ENCODE measurements at regions not wholly inside any gene's neighbourhood (a gene's known extent, or its start where the extent isn't known, plus 50 kb on each side); places are given as distances from the start of the nearest gene placed in this dataset.
A peak's percentile ranks its signal among the peaks of the same experiment; 100 is the strongest.

DNA sequence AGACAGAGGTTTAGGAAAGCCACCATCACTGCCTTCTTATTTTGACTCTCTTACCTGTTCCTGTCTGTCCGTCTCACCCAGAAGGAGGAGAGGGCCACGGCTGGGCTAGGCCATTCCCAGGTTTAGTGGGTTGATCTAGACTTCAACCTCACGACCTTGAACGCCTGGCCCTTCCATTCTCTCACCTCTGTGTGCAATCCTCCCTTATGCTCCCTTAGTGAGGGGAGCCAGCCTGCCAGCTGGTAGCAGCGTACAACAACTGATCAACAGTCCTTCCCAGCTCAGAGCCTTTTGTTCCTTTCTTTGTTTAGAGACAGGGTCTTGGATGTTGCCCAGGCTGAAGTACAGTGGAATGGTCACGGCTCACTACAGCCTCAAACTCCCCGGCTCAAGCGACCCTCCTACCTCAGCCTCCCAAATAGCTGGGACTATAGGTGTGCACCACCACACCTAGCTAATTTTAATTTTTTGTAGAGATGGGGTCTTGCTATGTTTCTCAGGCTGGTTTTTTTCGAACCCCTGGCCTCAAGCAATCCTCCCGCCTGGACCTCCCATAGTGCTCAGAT, 123.9 kb downstream of the ZNF664 start:
- no peak for DNase-seq

DNA sequence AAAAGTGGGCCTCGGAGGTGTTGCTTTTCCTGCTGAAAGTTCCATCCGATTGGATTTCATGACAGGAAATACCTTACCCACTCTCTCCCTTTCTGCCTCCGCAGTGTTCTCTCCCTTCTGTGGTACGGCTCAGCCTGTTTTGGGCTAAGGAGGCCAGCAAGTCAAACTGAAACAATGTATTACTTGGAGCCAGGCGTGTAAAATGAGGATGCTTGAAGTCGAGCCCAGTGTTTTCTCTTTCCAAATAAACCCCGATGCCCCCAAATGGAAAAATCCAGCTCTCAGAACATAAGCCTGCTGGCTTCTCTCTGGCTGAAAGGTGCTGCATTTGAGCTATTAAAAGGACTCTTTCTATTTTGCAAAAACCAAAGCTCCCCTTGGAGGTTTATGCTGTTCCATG, 124.7 kb downstream of the ZNF664 start:
- DNase-seq: no peak

DNA sequence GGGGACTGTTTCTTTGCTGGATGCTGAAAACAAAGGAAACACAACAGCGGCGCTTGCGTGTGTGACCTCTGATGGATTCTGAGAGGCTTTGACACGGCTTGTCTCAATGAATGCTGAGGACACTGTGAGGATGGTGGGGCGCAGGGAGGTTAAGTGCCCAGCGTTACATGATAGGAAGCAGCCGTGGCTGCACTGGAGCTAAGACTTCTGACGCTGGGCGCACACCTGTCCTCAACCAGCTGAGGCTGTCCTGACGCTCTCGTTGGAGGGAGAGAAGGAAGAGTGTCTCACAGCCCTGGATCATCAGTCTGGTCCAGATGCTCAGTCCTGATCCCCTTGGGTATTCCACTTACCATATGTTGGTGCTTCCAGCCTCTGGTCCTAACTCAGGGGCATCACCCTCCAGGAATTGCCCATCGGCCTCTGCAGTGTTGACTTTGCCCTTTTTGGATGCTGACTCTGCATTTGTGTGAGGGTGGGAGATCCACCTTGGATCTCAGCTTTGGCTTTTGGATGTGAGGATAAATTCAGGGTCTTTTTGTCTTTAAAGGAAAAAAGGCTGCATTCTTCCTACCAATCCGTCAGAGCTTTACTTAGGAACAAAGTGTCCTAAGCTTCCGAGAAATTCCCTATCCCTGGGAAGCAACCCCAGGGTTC, 125.2 kb downstream of the ZNF664 start:
- no peak for DNase-seq

DNA sequence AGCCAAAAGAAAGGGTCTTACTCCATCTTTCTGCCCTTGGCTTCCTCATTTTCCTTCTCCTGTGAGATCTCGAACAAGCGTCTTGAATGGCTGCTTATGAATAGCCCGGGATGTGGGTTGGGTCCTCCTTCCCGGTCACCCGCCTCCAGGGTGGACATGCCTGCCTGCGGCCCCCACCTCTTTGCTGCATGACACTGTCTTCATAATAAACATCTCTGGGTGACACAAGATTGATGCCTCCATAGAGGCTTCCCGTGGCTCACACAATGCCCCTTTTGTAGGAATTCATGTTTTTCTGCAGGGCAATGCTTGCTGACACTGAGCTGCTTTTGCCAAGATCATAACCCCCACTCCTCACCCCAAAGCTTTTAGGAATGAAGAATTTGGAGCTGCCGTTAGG, 125.9 kb downstream of the ZNF664 start:
- DNase-seq: no peak

DNA sequence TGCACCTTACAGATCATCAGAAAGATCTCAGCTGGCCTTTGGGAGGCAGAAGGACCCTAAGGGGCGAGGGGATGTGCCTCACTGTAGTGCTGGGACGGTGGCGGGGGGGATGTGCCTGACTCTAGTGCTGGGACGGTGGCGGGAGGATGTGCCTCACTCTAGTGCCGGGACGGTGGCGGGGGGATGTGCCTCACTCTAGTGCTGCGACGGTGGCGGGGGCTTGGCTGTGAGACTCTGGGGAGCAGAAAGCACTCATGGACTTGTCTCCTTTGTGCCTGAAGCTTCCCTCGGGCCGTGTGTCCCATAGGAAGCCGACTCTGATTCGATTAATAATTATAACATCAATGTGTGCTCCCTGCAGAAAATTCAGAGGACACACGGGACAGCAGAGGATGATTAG, 126.6 kb downstream of the ZNF664 start:
- DNase-seq: no peak

DNA sequence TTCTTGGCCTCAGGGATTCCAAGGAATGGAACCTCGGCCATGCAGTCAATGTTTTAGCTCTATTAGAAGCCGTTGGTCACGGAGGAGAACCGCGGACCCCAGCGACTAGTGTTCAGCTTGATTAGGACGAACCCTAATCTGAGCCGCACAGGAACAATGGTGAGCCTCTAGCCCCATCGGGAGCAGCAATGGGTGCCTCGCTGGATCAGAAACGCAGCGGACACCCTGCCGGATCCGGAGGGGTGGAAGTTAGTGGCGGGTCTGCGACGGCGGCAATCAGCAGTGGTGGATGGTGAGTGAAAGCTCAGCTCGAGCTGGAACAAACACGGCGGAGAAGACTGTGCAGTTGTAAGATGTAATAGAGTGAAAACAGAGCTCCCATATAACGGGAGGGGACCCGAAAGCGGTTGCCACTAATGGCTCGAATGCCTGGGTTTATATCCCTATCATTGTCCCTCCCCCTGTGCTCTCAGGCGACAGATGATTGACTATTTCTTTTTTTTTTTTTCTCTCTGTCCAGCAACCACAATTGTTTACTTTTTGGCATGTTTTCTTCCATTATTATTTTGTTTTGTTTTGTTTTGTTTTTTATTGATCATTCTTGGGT, 127.7 kb downstream of the ZNF664 start:
- no peak for DNase-seq

DNA sequence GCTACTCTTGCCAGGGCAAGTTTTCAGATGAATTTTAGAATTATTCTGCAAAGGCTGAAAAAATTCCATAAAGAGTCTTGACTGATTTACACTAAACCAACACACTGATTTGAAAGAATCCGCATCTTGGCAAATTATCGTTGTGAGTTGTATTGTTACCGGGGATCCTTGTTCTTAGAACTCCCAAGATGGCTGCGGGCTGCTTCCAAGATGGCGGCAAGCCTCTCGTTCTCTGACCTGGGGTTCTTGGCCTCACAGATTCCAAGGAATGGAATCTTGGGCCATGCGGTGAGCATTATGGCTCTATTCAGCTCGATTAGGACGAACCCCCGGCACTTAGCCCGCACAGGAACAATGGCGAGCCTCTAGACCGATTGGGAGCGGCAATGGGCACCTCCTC, 132.5 kb downstream of the ZNF664 start:
- DNase-seq: no peak

DNA sequence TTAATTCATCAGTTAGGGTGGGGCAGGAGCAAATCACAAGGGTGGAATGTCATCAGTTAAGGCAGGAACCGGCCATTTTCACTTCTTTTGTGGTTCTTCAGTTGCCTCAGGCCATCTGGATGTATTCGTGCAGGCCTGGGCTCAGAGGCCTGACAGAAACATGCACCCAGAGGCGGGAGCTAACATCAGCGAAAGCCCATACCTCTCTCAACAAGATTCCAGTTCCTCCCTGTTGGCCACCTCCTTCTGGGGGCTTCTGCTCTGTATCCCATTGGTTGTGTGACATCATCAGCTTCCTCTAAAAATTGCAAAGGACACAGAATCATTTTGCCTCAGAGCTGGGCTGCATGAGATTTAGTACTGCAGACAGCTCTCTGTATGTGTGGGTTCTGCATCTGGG, 134.3 kb downstream of the ZNF664 start:
- no peak for DNase-seq

DNA sequence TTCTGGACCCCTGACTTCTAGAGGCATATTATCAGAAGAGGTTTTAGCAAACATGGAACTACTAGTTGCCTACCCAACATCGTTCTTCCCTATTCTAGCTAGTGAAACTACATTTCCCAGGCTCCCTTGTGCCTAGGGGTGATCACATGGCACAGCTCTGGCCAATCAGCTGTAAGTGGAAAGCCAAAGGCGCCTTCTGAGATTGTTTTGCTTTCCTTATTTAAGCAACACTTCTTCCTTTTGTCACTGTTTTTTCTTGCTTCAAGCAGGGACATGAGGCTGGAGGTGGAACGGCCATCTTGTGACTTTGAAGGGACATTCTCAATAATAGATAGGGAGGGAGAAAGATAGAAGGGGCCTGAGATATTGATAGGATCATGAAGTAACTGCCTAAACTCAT, 136.7 kb downstream of the ZNF664 start:
- DNase-seq: peak; percentile 47

DNA sequence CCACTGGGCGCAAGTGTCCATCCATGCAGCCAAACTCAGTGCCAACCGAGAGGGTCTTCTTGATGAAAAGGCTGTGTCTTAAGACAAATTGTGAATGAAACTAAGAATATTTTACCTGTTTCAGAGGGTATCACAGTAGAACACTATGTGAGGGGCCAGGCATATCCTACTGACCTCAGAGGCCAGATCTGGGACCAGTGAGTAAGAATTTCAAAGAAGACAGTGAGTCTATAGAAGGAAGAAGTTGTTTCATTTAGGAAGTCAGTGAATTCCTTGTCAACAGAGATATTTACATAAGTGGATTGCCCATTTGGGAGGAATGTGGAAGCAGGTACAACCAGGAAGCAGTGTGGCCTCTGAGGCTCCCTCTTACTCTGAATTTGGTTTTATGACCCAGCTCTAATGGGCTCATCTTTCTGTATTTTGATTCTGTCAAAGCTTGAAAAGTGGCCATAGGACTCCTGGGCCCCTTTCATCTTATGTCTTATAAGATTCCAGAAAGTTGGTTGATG, 137.4 kb downstream of the ZNF664 start:
- DNase-seq: no peak

DNA sequence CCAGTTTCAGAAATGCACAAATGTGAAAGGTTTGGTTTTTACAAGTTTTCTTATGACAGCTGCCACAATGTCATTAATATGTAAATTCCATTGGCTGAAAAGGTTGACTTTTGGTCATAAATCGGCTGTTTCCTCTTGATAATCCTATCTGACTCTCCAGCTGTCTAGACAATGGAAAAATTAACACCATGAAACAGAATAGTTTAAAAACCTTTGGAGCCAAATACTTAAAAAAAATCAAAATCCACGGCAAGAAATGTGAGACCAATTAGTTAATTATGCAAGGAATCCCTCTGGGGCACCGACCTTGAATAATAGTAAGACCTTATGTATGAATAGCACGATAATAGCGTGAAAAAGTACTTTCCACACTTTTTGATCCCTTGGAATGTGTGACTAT, 138.0 kb downstream of the ZNF664 start:
- no peak for DNase-seq

DNA sequence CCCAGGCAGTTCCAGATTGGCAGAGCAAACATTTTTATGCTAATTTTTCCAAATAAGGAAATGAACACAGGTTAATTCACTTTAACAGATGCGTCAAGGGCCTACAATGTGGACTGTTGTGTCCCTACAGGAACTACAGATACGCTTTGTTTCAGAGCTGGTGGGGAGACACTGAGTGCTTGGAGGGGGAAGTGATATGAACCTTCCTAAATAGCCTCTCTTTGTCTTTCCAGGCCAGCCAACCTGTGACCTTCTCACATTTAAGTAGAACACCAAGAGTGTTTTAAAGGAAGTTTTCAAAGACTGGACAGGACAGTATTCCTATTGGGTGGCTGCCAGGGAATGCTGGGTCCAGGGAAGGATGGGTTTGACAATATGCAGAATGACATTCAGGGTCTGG, 141.3 kb downstream of the ZNF664 start:
- no peak for DNase-seq

DNA sequence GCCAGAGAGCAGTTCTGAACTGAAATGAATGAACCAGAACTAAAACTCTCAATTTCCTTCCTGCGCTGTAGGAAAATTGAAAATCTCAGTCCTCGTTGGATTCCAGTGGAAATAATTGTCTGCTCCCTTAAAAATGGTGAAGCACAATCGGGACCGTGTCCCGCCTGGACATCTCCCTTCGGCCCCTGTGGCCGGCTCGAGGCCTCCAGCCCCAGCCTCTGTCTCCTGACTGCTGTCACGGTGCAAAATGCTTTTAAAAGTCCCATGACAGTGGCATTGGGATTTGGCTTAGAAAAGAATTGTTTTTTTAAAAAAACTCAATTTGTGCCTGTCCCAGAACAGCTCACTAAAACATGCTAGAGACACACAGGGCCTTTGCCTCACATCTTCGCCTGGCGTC, 142.5 kb downstream of the ZNF664 start:
- no peak for DNase-seq

DNA sequence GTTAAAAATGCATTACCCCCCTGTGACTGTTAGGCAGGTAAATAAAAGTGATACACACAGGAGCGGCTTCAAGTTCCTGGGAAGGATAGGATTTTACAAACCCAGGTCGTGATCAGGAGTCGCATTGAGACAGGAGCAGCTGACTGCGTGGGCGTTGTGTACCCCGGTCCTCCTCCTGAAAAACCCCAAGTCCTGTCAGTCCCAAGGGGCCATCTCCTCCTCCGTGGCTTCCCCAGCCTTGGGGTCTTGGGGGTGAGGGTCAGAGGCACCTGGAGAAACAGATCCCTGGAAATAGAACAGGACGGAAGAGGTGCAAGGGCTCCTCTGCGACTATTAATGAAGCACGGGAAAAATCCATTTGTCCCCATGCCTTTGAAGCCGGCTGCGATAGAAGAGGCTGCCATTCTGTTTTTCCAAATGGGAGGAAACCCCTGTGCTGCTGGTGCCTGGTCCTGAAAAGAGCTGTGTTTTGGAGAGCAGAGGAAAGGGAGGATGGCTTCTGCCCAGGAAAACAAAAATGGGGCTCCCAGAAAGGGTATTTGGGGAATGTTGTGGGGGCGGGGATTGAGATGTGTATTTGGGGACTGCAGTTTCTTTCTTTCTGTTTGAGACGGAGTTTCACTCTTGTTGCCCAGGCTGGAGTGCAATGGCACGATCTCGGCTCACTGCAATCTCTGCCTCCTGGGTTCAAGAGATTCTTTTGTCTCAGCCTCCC, 143.1 kb downstream of the ZNF664 start:
- no peak for DNase-seq

DNA sequence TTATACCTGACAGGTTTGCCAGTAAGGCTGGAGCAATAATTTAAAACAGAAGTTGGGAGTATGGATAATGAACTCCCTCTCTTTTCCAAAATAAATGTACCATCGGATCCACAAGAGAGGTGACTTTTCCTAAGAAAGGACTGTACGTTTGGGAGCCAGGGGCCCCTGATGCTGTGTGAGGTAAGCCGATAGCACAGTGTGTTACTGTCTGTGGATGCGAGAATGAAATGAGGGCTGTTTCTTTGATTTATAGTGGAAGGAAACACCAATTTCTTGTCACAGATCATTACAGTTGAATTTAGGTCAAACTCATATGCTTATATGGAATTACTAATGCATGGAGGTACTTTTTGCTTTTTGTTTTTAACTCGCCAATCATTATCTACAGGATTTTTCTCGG, 147.7 kb downstream of the ZNF664 start:
- no peak for DNase-seq

DNA sequence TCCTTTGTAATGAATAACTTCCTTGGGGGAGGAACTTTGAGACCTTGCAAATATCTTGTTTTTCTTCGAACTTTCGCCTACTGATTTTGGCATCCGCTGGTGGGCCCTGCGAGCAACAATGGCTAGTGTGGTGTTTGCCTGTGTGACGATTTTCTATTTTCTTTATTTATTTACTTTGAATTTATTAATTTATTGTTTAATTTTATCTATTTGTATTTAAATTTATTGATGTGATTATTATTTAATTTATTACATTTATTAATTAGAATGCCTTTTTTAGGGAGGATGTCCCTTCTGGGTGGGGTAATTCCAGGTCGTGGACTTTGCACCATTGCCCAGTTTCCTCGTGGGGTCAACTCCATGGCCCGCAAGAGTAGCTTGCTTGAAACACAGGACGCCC, 149.7 kb downstream of the ZNF664 start:
- DNase-seq: no peak

DNA sequence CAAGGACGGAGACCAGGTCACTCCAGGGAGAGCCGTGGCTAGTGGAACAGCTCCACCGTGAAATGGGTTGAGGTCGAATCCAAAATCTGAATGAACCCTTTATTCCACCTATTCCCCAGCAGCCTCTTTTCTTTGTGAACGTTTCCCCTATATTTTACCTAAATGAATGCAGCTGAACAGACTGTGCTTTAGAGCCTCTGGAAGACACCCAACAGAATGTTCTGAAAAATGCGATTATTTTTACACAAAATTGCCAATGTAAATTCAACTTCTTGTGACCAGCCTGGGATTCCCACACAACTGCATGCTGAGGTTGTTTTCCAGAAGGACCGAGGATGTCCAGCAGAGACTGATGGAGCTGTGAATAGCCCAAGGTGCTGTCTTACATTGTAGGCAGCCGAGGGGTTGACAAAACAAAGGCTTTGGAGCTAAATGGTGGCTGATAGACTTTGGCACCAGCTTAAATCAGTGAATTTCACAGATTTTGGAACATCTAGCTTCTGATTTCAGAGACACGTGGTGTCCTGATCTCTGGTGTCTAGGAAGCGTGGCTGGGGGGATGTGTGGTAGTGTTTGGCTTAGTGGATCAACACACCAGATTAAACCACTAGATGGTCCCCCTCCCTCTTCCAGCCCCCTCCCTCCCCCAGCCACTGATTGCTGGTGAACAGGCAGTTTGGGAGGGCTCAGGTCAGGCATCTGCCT, 150.4 kb downstream of the ZNF664 start:
- no peak for DNase-seq

DNA sequence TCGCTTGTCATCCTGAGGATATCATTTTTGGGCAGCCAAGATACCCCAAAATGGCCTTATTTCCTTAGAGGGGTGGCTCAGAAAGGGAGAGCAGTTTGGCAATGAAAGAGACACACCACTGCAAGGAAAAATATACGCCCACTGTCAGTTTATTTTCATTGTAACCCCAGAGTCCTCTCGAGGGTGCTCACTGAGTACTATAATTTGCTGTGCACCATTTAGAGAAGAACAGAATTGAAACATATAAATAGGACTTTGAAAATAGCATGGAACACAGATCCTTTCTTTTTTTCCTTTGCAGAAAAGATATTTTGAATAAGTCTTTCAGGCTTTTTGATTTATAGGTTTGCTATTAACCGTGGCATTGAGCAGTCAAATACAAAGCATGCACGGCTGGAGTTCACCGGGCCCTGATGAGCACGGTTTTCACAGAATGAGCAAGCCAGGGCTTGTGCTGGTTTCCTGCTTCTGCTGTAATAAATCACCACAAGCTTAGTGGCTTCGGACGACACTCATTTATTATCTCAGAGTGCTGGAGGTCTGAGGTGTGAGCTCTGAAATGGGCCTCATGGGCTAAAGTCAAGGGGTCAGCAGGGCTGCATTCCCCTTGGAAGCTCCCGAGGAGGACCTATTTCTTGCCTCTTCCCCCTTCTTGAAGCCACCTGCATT, 152.3 kb downstream of the ZNF664 start:
- DNase-seq: peak; percentile 47

DNA sequence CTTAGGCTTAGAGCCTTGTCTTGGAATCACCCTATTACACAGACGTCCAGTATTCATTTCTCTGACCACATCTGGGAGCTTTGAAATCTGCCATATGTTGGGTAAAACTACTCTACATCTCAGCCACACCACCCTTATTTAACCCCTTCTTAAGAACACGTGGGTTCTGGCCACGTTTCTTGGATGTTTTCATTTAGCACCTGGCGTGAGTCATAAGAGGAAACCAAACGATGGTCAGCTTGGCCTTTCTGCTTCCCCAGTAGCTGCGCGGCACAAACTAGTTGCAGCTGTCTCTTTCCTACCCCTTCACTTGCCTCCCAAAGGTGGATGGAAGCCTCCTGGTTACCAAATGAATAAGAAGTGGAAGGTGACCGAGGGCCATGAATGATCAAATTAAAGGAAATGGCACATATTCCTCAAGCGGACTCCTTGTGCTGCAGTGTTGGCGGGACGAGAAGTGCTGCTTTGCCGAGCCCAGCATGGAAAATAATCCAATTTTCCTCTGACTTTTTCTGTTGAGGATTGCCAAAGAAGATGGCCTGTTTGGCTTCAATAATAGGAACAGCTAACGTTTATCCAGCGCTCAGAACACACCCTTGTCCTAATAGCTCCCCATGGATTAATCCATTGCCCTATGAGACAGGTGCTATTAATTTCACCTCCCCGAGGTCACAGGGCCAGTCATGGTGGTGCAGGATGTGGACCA, 154.1 kb downstream of the ZNF664 start:
- DNase-seq: no peak

DNA sequence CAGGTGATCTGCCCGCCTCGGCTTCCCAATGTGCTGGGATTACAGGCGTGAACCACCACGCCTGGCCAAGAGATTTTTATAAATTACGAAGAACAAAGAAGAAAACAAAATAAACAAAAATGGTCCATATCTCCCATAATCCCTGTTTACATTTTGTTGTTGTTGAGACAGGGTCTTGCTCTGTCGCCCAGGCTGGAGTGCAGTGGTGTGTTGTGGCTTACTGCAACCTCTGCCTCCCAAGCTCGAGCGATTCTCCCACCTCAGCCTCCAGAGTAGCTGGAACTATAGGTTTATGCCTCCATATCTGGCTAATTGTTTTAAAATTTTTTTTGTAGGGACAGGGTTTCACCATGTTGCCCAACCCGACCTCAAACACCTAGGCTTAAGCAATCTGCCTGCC, 156.1 kb downstream of the ZNF664 start:
- no peak for DNase-seq

DNA sequence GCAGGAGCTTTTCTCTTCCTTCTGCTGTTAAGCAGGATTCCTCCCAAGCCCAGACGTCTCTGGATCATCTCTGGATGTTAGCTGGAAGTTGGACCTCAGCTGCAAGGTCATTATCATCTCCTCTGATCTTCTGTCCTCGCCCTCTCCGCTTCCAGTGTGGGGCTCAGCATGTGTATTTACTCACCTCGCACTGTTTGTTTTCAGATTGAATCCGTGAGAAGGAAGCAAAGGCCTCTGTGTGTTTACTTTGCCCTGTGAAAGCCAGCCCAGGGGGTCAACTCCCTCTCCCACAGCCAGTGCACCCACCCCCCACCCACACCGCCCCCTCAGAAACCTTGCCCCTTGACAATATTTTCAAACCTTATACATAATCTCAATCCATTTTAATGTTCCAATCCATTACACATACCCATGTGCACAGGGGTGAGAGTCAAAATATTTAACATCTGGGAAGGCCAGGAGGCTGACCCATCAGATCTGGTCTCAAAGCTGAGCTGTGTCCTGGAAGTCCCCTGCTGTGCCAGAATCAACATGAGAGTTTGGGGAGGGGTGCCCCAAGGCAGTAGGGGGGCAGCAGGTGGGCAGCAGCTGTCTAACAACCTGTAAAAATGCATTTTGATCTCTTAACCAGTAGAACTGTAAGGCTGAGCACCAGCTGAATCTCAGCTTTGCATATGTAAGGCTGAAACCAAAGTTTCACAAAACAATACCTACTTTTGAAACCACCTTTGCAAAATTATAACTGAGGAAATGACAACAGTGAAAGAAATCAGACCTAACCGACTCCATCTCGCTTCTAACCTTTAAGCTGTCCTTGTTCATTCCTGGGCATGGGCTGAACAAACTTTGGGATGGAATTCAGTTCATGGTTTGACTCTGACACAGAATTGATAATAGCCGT, 157.9 kb downstream of the ZNF664 start:
- no peak for DNase-seq
